NK-92 treated with Interleukin-12 subunit alpha and Interleukin-12 subunit beta, amount 100 ng/mL, for 24 hours (cell line): ENCODE measurements at regions not wholly inside any gene's neighbourhood (a gene's known extent, or its start where the extent isn't known, plus 50 kb on each side); places are given as distances from the start of the nearest gene placed in this dataset.

Source experiments
- DNase-seq: peaks from one replicate; lab custom pipeline; 2025; lab: John Stamatoyannopoulos, UW

DNA sequence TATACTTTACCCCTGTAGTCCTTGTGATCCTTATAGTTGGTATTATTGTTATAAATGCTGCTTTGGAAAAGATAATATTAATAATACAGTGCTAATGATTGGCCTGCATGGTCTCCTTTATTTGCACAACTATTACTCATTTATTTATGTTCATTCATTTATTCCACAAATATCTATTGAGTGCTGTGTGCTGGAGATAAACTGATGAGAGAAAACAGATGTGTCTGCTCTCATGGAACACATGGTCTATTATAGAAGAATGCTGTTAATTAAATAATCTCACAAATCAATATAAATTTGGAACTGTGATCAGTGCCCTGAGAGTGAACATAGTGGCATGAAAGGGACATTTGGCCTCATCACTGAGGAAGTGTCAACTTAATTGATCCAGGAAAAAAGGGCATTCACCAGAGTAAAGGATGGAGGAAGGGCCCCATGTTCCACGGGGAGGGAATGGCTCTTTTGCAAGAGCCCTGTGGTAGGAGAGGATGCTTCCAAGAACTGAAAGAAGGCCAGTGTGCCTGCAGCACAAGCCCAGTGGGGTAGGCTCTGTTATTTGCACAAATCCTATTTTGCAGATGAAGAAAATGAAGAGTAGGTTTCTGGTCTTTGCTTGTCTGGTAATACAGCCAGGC is 91.5 kb upstream of the STK39 start:
- DNase-seq, result no peak

DNA sequence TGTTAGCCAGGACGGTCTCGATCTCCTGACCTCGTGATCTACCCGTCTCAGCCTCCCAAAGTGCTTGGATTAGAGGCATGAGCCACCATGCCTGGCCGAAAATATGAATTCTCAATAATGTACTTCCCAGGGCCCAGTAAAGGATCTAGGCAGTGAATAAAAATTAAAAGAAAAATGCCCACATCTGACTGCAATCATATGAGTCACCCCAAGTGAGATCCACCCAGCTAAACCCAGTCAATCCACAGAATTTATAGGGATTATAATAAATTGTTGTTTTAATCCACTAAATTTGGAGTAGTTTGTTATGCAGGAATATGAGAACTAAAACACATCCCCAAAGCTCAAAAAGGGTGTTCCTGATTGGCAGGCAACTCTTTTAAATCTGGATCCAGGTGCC is 93.5 kb upstream of the STK39 start:
- no peak for DNase-seq

DNA sequence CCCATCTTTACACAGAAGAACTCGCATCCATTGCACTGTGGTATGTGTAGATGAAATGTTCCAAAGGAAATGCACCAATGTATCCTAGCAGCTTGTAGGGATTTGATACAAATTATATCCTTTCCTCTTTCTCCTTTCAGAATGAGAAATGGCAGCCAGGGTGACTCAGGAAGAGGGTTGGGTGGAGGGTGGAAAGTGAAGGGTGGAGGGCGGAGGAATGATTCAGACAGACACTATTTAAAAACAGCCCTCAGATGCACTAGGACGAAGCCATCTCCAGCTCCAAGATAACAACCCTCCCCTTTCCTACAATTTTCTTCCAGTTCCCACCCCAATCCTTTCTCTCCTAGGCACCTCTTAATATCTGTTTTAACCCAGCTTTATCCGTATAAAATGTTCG is 96.2 kb upstream of the STK39 start:
- no peak for DNase-seq

DNA sequence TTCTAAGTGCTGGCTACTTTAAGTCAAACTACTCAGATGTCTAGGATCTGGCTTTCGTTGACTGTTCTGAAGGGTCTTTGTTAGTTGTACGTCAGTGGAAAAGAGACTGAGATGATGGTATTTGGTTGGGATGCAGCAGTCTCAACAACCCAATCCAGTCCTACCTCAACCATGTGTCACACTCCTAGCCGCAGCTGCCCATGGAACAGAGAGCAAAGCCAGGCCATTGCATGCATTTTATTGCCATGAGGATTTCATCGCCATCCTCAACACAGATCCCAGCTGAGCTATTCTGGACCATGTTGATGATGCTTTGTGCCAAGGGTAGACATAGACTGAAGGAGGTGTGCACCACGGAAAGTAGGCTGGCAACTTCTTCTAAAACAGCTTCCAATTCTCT is 97.3 kb upstream of the STK39 start:
- DNase-seq, result no peak

DNA sequence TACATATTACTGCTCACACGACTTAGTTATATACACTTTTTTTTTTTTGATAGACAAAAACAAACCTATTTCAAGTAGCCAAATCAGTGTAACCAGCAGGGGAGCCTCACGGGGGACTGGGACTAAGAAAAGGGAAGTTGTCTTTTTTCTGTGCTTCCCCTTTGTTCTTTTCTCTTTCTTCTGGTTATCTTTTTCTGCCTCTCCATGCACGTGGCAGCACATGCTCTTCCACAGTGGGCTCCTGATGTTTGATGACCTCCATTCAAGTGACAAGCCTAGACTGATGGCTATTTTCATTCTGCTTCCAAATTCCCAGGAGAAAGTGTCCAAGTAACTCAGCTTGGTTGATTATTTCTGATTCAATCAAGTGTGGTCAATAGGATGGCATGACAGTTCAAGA is 98.2 kb upstream of the STK39 start:
- DNase-seq, result no peak

DNA sequence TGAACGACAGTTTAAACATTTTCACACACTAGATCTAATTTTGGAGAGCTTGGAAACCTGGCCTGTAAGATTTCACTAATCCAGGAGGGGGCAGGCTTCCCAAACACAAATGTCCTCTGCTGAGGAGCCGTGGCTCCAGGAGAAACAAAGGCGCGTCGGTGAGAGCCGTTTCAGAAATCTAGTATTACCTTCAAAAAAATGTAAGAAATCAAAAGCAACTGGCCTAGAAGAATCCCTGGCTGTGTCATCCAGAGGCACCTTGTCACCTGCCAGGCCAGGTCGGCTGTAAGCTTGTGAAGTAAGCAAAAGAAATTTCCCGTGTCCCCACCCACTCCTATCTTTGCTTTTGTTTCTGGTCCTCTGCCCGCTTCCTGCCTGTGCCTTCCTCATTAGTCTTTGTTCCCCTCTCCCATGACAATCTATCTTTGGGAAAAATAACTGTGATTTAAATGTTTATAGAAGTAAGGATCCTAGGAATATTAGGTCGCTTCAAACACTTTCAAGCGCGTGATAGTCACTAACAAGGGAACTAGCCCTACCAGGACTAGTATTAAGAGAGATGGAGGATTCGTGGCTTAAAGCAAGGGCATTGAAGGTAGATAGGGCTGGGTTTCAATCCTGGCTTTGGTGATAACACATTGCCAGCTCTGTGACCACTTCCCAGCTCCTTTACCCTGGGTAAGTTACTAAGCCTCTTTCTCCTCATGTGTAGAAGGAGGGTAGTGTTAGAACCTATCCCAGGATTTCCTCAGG is 99.5 kb upstream of the STK39 start:
- peak; percentile 4 for DNase-seq

DNA sequence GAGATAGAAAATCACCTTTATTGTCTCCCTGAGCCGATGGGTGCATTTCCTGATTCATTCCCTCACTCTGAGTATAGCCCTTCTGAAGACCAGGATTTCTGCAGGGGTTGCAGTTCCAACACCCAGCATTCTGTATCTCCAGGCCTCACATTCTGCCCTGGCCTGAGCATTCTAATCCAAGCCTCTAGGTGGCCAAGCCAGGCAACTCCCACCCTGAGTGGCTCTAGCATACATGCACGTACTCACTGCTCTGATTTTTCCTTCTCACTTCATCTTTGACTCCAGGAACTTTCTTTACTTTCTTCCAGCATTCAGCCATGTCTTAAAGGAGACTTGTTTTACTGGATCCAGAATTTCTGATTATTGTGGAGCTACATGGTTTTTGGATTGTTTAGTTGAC is 100.7 kb upstream of the STK39 start:
- peak; percentile 1 for DNase-seq

DNA sequence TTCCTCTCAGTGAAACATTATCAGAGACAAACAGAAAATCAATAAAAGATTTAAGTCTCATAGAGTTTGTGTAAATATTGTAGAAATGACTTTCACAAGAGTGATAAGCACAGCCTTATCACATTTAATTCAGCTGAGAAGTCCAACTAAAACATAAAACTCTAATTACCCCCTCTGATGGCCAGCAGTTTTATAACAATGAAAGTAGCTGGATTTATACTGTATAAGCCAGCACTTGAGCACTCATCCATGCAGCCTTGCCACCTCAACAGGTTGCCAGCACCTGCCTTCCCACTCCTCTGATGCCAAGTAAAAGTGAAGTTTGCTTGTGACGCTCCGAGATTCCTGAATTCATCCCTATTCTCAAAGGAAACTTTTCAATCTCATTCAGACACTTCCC is 103.0 kb upstream of the STK39 start:
- no peak for DNase-seq

DNA sequence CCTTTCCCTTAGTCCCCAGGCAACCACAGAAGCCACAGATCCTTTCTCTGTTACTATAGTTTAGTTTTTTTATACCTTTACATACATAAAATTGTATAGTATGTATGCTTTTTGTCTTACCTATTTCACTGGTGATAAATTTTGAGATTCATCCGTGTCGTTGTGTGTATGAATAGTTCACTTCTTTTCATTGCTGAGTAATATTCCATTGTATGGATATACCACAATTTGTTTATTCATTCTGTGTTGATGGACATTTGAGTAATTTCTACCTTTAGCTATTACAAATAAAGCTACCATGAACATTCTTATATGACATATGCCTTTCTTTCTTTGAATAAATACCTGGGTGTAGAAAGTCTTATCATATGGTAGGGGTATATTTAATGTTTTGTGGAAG is 102.8 kb upstream of the CERS6 start:
- no peak for DNase-seq

DNA sequence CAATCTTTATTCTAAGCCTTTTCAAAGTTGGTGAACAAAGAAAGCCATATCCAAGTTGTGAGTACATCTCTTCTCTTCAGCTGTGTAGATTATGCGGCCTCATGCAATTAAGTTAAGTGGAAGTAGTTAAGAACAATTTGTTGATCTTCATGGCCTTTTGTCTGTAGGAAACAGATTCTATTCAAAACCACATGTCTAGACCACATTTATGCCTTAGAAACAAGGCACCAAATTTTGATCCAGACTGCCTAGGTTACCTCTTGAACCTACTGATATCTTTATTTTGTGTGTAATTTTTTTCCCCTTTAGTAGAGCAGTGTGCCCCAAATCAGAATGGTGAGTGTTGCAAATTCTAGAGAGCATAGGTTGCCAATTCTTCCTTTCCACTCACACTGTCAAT is 101.6 kb upstream of the CERS6 start:
- DNase-seq, result no peak

DNA sequence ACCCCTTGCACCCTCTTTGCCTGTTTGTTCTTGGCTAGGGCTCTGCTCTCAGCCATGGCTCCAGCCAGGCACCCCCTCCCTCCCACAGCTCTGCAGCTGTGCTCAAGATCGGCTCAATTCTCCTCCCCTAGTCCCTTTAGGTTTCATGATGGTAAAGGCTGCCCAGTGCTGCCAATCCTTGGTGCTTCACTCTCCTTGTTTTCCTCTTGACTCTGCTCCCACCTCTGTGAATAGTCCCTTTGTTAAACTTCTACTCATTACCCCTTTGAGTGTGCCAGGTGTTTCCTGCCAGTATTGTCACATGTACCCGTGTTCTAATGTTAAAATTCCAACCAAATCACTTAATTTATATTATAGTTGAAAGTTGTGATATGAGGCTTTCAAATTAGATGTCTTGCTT is 101.0 kb upstream of the CERS6 start:
- DNase-seq, result no peak

DNA sequence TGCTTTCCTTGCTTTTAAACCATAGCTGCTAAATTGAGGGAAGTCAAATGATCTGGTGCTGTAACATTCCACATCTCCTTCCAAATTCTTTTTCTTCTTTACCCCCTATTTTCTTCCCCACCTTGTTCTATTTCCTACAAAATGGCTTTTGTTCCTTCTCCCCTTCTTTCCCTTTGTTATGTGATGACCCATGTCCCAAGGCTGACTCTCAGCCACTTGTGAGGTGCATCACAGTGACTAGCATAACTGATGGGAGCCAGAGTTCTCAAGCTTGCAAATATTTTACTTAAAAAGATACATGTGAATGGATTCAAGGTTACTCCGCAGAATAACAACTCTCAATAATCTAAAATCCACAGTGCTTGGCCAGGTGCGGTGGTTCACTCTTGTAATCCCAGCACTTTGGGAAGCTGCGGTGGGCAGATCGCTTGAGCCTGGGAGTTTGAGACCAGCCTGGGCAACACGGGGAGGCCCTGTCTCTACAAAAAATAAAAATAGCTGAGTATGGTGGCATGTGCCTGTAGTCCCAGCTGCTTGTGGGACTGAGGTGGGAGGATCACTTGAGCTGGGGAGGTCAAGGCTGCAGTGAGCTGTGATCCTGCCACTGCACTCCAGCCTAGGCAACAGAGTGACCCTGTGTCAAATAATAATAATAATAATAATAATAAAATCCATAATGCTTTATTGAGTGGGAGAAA is 100.1 kb upstream of the CERS6 start:
- no peak for DNase-seq

DNA sequence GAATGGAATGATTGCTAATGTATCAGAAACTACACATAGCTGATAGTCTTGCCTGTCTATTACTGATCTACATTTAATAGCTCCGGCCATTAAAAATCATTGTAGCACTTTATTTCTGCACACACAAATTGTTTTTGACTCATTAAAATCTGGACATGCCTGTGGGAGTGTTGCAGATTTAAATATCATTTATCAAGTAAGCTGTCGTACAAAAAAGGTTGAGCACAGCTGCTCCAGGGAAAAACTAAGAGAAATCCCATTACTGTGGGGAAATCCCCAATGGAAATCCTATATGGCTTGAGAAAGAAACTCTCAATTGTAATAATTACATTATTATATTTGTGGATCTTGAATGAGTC is 99.6 kb upstream of the CERS6 start:
- DNase-seq, result no peak

DNA sequence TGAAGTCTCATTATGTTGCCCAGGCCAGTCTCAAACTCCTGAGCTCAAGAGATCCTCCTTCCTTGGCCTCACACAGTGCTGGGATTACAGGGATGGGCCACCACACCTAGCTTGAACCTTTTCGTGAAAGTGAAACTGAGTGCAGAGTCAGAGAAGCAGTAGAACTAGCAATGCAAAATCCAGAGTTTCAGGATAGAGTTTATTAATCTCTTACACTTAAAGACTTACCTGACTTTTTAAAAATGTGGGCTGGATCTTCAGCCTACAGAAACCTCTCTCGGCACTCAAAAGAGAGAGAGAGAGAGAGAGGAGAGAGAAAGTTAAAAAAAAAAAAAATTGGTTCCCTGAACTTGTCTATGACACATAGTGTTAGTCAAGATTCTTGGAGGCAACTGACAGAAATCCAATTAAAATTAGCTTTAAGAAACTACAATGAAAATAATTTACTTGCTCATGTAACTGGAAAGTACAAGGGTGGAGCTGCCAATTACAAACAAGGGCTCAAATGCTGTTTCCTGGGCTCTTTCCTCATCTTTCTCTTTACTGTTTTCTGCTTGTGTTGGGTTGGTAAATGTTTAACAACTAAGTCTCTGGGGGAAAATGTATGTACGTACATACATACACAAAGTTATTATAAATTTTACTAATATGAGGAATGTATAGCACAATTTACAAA is 98.1 kb upstream of the CERS6 start:
- no peak for DNase-seq

DNA sequence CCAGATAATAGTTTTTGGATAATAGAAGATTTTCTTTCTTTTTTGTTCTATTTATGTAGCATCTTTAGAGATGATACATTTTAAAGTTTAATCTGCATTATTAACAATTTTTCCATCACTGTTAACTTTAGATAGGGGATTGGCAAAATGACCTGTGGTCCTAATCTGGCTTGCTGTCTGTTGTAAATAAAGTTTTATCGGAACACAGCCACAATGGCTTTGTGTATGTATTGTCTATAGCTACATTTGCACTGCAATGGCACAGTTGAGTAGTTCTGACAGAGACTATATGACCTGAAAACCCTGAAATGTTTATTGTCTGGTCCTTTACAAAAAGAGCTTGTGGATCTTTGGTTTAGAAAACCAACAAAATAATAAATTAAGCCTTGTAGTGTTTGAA is 97.0 kb upstream of the CERS6 start:
- DNase-seq, result no peak

DNA sequence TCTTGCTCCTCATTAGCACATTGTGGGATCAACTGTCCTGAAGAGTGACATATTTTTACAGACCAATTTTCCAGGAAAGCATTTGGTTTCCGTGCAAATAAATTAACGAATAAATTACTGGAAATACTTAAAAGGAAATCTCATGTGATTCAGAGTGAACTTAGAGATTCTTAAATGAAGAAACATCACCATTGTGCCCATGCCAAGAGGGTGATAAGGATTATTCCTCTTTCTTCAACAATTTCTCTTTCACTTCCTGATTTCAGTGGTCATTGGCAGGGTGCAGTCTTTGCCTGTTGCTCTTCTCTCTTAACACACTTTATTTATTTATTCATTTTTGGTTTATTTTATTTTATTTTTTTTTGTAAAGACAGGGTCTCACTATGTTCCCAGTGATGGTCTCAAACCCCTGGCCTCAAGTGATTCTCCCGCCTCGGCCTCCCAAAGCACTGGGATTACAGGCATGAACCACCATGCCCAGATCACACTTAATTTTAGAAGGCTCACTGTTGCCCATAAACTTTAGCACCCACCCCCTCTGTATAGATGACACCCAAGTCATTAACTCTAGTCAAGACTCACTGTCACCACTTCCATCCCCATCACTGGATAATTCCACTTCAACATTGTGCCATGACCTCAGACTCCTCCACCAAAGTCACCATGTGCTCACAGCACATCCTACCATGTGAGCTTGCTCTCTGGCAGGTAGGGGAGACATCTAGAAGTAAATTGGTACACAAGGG is 92.6 kb upstream of the CERS6 start:
- DNase-seq, result no peak

DNA sequence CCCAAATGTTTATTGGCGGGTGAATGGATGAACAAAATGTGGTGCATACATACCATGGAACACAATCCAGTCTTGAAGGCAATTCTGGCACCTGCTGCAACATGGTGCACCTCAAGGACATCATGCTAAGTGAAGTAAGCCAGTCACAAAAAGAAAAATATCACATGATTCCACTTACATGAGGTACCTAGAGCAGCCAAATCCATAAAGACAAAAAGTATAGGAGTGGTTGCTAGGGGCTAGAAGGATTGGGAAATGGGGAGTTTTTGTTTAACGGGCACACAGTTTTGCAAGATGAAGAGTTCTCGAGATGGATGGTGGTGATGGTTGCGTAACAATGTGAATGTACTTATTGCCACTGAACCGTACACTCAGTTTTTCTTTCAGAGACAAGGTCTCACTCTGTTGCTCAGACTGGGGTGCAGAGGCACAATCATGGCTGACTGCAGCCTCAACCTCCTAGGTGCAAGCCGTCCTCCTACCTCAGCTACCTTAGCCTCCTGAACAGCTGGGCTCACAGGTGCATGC is 90.9 kb upstream of the CERS6 start:
- no peak for DNase-seq

DNA sequence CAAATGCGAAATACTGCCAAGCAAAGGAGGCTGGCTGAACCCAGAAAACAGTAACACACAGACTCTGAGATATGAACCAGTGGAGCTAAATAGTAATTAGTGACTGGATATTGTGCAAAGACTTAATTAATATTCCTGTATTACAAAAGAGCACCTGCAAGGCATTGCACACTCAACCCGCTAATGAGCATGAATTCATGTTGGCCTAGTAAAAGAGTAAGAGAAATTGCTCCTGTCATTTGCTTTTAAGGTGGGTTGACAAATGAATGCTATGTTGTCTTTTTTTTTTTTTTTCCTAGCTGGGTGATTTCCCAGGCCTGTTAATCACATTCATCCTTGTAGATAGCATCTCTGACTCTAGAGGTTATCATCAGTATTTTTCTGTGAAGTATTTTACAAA is 87.0 kb upstream of the CERS6 start:
- no peak for DNase-seq

DNA sequence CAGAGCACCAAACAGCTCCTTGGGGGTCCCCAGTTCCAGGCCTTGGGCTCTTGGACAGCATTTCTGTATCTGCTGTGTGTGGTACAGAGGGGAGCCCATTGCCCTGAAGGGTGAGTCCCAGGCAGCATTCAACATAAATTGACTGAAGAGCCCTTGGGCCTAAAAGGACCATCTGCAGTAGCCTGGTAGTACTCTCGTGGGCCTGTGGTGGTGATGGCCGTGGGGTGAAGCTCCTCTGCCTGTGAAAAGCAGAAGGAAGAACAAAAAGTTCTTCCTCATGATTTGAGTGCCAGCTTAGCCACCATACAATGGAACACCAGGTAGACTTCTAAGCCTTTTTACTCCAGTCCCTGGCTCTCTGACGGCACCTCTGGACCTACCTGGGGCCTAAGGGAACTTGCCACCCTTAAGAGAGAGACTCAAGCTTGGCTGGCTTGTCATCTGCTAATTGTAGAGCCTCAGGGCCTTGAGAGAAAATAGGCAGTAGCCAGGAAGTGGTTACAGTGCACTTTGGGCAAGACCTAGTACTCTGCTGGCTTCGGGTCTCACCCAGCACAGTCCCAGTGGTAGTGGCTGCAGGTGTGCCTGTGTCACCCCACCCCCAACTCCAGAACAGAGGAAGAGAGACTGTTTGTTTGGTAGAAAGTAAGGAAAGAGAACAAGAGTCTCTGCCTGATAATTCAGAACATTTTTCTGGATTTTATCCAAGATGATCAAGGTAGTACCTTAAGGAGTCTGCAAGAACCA is 84.6 kb upstream of the CERS6 start:
- peak; percentile 39 for DNase-seq

DNA sequence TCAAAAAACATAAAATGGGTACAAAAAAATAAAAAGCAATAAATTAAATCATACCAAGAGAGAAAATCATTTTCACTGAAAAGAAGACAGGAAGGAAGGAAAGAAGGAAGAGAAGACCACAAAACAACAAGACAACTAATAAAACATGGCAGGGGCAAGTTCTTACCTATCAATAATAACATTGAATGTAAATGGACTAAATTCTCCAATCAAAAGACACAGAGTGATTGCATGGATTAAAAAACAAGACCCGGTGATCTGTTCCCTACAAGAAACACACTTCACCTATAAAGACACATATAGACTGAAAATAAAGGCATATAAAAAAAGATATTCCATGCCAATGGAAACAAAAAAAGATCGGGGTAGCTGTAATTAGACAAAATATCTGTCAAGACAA is 82.6 kb upstream of the CERS6 start:
- DNase-seq, result no peak

DNA sequence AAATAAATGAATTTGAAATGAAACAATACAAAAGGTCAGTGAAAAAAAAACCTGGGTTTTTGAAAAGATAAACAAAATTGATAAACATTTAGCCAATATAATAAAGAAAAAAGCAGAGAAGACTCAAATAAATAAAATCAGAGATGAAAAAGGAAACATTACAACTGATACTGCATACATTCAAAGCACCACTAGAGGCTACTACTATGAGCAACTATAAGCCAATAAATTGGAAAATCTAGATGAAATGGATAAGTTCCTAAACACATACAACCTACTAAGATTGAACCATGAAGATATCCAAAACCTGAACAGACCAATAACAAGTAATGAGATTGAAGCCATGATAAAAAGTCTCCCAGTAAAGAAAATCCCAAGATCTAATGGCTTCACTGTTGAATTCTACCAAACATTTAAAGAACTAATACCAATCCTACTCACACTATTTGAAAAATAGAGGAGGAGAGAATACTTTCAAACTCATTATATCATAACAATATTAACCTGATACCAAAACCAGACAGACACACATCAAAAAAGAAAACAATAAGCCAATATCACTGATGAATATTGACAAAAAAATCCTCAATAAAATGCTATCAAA is 80.8 kb upstream of the CERS6 start:
- no peak for DNase-seq
